ENCODE measurements at regions not wholly inside any gene's neighbourhood (a gene's known extent, or its start where the extent isn't known, plus 50 kb on each side); places are given as distances from the start of the nearest gene placed in this dataset.

DNA sequence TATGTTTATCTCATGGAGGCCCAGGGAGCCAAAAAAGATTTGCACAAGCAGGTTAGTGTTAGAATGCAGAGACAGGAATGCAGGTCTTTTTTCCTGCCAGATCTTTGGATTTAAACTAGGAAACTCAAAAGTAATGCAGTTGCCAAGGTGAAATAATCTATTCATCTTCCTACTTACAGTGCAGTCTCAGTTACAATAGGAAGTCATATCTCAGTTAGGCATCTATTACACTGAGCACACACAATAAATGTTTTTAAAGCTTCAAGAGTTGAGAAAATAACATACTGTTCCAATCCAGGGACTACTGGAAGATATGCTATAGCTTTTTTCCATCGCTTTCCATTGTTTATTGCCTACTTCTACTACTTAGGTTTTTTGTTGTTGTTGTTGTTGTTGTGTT lies 279.3 kb upstream of the E2F7 start:
- Histone ChIP-seq H3K9me3 (ENCODE audit: control insufficient read depth in 2 of 2, insufficient read depth in 1 of 2, low read depth in 1 of 2, low read length in 1 of 2) (no peaks in the 10 kb centered on the region), H3K4me1 (ENCODE audit: control insufficient read depth in 3 of 3, insufficient read depth in 2 of 3, low read depth in 1 of 3, low read length in 2 of 3) (peaks cover 0 to 13% (median 0%) of the 10 kb centered on the region in 3 donors), H3K4me3 (ENCODE audit: low read depth in 1 of 3, low read length in 3 of 3) (no peak overlapping the region), H3K36me3 (ENCODE audit: control insufficient read depth in 3 of 3, insufficient read depth in 2 of 3, low read depth in 1 of 3, low read length in 3 of 3) (no peaks in the 10 kb centered on the region), H3K27me3 (ENCODE audit: control insufficient read depth in 3 of 3, insufficient read depth in 3 of 3, low read length in 3 of 3) (no peaks in the 10 kb centered on the region), H3K27ac (ENCODE audit: low read depth in 1 of 3, low read length in 2 of 3) (no peak overlapping the region)
- WGBS, 3 donors, result 34 to 80% (median 78%) methylated on average over 1 of the region's 1 CpG
- DNase-seq (no peak), FAIRE-seq (no peak)

DNA sequence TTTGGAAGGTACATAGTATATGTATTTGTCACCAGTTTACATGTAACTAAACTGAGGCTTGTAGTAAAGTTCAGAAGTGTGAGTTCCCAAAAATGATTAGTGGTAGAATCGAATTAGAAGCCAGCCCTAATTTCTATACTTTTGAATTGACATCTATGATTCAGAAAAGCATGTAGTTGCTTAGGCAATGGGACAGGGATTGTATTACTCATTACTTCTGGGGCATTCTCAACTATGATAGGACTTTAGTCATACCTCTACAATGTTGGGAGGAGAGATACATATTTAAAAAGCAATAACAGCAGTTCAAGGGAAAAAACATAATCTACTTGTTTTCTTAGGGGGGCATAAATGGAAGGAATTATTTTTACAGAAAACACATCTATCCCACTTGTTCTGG lies 277.9 kb upstream of the E2F7 start:
- Histone ChIP-seq H3K9me3 (ENCODE audit: control insufficient read depth in 2 of 2, insufficient read depth in 1 of 2, low read depth in 1 of 2, low read length in 1 of 2) (no peaks in the 10 kb centered on the region), H3K36me3 (ENCODE audit: control insufficient read depth in 3 of 3, insufficient read depth in 2 of 3, low read depth in 1 of 3, low read length in 3 of 3) (no peaks in the 10 kb centered on the region), H3K4me1 (ENCODE audit: control insufficient read depth in 3 of 3, insufficient read depth in 2 of 3, low read depth in 1 of 3, low read length in 2 of 3) (peaks cover 0 to 10% (median 0%) of the 10 kb centered on the region in 3 donors), H3K4me3 (ENCODE audit: low read depth in 1 of 3, low read length in 3 of 3) (no peak overlapping the region), H3K27ac (ENCODE audit: low read depth in 1 of 3, low read length in 2 of 3) (no peak overlapping the region), H3K27me3 (ENCODE audit: control insufficient read depth in 3 of 3, insufficient read depth in 3 of 3, low read length in 3 of 3) (no peaks in the 10 kb centered on the region)
- WGBS, 3 donors, result 56 to 78% (median 75%) methylated on average over 1 of the region's 1 CpG
- DNase-seq, result no peak
- no peak for FAIRE-seq

GRCh38 chr12:77342253-77342652 lies 276.9 kb upstream of the E2F7 start:
- Histone ChIP-seq H3K4me1 (ENCODE audit: control insufficient read depth in 3 of 3, insufficient read depth in 2 of 3, low read depth in 1 of 3, low read length in 2 of 3) (peaks cover 0 to 18% (median 0%) of the 10 kb centered on the region in 3 donors), H3K4me3 (ENCODE audit: low read depth in 1 of 3, low read length in 3 of 3) (no peak overlapping the region), H3K27me3 (ENCODE audit: control insufficient read depth in 3 of 3, insufficient read depth in 3 of 3, low read length in 3 of 3) (no peaks in the 10 kb centered on the region), H3K9me3 (ENCODE audit: control insufficient read depth in 2 of 2, insufficient read depth in 1 of 2, low read depth in 1 of 2, low read length in 1 of 2) (no peaks in the 10 kb centered on the region), H3K27ac (ENCODE audit: low read depth in 1 of 3, low read length in 2 of 3) (no peak overlapping the region), H3K36me3 (ENCODE audit: control insufficient read depth in 3 of 3, insufficient read depth in 2 of 3, low read depth in 1 of 3, low read length in 3 of 3) (no peaks in the 10 kb centered on the region)
- no peak for FAIRE-seq
- no peak for DNase-seq
- 25 to 48% (median 27%) methylated on average over 2 of the region's 2 CpGs for WGBS, 3 donors

- Histone ChIP-seq H3K4me1 (ENCODE audit: control insufficient read depth in 3 of 3, insufficient read depth in 2 of 3, low read depth in 1 of 3, low read length in 2 of 3) (peaks cover 0 to 32% (median 0%) of the 10 kb centered on the region in 3 donors), H3K27ac (ENCODE audit: low read depth in 1 of 3, low read length in 2 of 3) (no peak overlapping the region), H3K9me3 (ENCODE audit: control insufficient read depth in 2 of 2, insufficient read depth in 1 of 2, low read depth in 1 of 2, low read length in 1 of 2) (no peaks in the 10 kb centered on the region), H3K4me3 (ENCODE audit: low read depth in 1 of 3, low read length in 3 of 3) (no peak overlapping the region), H3K27me3 (ENCODE audit: control insufficient read depth in 3 of 3, insufficient read depth in 3 of 3, low read length in 3 of 3) (no peaks in the 10 kb centered on the region), H3K36me3 (ENCODE audit: control insufficient read depth in 3 of 3, insufficient read depth in 2 of 3, low read depth in 1 of 3, low read length in 3 of 3) (no peaks in the 10 kb centered on the region)
- DNase-seq (no peak), FAIRE-seq (no peak)
- WGBS, 3 donors, result 93 to 97% (median 94%) methylated on average over 1 of the region's 1 CpG
Observed at GRCh38 chr12:77339610-77340009, 274.2 kb upstream of the E2F7 start.

DNA sequence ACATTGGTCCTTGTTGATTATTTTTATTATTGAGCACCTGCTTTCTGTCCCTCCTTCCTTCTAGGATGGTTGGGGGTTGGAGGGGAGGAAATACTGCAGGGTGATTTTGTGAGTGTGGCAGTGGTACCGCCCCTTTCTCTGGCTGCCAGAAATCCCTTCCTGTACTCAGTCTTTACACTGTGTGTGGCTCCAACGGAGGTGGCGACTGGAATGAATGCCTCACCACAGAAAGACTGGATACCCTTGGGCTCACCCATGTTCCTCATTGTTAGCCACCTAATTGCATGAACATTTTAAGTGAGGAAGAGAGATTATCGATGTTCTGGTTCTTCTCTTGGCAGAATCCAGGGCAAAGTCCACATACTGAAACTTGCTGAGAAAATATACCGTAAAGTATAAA lies 272.0 kb upstream of the E2F7 start:
- H3K4me3 ChIP-seq (ENCODE audit: low read depth in 1 of 3, low read length in 3 of 3), result no peak overlapping the region
- H3K9me3 ChIP-seq (ENCODE audit: control insufficient read depth in 2 of 2, insufficient read depth in 1 of 2, low read depth in 1 of 2, low read length in 1 of 2), result no peaks in the 10 kb centered on the region
- no peaks in the 10 kb centered on the region for H3K36me3 ChIP-seq (ENCODE audit: control insufficient read depth in 3 of 3, insufficient read depth in 2 of 3, low read depth in 1 of 3, low read length in 3 of 3)
- H3K27ac ChIP-seq (ENCODE audit: low read depth in 1 of 3, low read length in 2 of 3), result peak overlapping the region in 1 of 3 donors; percentile 21
- H3K4me1 ChIP-seq (ENCODE audit: control insufficient read depth in 3 of 3, insufficient read depth in 2 of 3, low read depth in 1 of 3, low read length in 2 of 3), result peaks cover 0 to 27% (median 0%) of the 10 kb centered on the region in 3 donors
- FAIRE-seq, result no peak
- 38 to 59% (median 55%) methylated on average over 5 of the region's 5 CpGs for WGBS, 3 donors
- DNase-seq, result peak in 1 of 2 donors; percentile 57
- no peaks in the 10 kb centered on the region for H3K27me3 ChIP-seq (ENCODE audit: control insufficient read depth in 3 of 3, insufficient read depth in 3 of 3, low read length in 3 of 3)

GRCh38 chr12:77334806-77335205 lies 269.4 kb upstream of the E2F7 start:
- peak in 1 of 2 donors; percentile 51 for DNase-seq
- Histone ChIP-seq H3K27ac (ENCODE audit: low read depth in 1 of 3, low read length in 2 of 3) (no peak overlapping the region), H3K27me3 (ENCODE audit: control insufficient read depth in 3 of 3, insufficient read depth in 3 of 3, low read length in 3 of 3) (no peaks in the 10 kb centered on the region), H3K4me3 (ENCODE audit: low read depth in 1 of 3, low read length in 3 of 3) (no peak overlapping the region), H3K9me3 (ENCODE audit: control insufficient read depth in 2 of 2, insufficient read depth in 1 of 2, low read depth in 1 of 2, low read length in 1 of 2) (no peaks in the 10 kb centered on the region), H3K4me1 (ENCODE audit: control insufficient read depth in 3 of 3, insufficient read depth in 2 of 3, low read depth in 1 of 3, low read length in 2 of 3) (peaks cover 0 to 23% (median 0%) of the 10 kb centered on the region in 3 donors), H3K36me3 (ENCODE audit: control insufficient read depth in 3 of 3, insufficient read depth in 2 of 3, low read depth in 1 of 3, low read length in 3 of 3) (no peaks in the 10 kb centered on the region)
- WGBS, 3 donors, result 20 to 64% (median 45%) methylated on average over 2 of the region's 2 CpGs
- FAIRE-seq, result no peak

DNA sequence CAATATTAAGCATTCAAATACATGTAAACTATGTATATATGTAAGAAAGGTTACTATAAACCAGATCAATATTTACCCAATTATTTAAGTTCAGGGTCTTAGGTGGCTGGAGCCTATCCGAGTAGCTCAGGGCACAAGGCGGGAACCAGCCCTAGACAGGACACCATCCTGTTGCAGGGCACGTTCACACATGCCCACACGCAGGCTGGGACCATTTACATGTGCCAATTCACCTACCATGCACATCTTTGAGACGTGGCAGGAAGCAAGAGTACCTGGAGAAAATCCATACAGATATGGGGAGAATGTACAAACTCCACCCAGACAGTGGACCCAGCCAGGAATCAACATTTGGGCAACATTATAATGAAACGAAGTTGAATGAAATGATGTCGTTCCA lies 263.0 kb upstream of the E2F7 start:
- no peak for DNase-seq
- no peaks in the 10 kb centered on the region for H3K4me1 ChIP-seq (ENCODE audit: control insufficient read depth in 3 of 3, insufficient read depth in 2 of 3, low read depth in 1 of 3, low read length in 2 of 3)
- no peaks in the 10 kb centered on the region for H3K36me3 ChIP-seq (ENCODE audit: control insufficient read depth in 3 of 3, insufficient read depth in 2 of 3, low read depth in 1 of 3, low read length in 3 of 3)
- H3K9me3 ChIP-seq (ENCODE audit: control insufficient read depth in 2 of 2, insufficient read depth in 1 of 2, low read depth in 1 of 2, low read length in 1 of 2), result no peaks in the 10 kb centered on the region
- peaks cover 0 to 6% (median 5%) of the 10 kb centered on the region in 3 donors for H3K27me3 ChIP-seq (ENCODE audit: control insufficient read depth in 3 of 3, insufficient read depth in 3 of 3, low read length in 3 of 3)
- 80 to 86% (median 83%) methylated on average over 7 of the region's 7 CpGs for WGBS, 3 donors
- no peak overlapping the region for H3K4me3 ChIP-seq (ENCODE audit: low read depth in 1 of 3, low read length in 3 of 3)
- no peak overlapping the region for H3K27ac ChIP-seq (ENCODE audit: low read depth in 1 of 3, low read length in 2 of 3)
- no peak for FAIRE-seq

- 6 to 8% (median 7%) methylated on average over 29 to 30 of the region's 30 CpGs for WGBS, 3 donors
- Histone ChIP-seq H3K9me3 (ENCODE audit: control insufficient read depth in 2 of 2, insufficient read depth in 1 of 2, low read depth in 1 of 2, low read length in 1 of 2) (no peaks in the 10 kb centered on the region), H3K4me1 (ENCODE audit: control insufficient read depth in 3 of 3, insufficient read depth in 2 of 3, low read depth in 1 of 3, low read length in 2 of 3) (no peaks in the 10 kb centered on the region), H3K4me3 (ENCODE audit: low read depth in 1 of 3, low read length in 3 of 3) (peak overlapping the region in 2 of 3 donors; percentile 44 to 65), H3K27ac (ENCODE audit: low read depth in 1 of 3, low read length in 2 of 3) (no peak overlapping the region), H3K36me3 (ENCODE audit: control insufficient read depth in 3 of 3, insufficient read depth in 2 of 3, low read depth in 1 of 3, low read length in 3 of 3) (no peaks in the 10 kb centered on the region), H3K27me3 (ENCODE audit: control insufficient read depth in 3 of 3, insufficient read depth in 3 of 3, low read length in 3 of 3) (peaks cover 0 to 6% (median 5%) of the 10 kb centered on the region in 3 donors)
- DNase-seq, result peak in 1 of 2 donors; percentile 35
- FAIRE-seq, result no peak
Observed at GRCh38 chr12:77325511-77326236, 260.3 kb upstream of the E2F7 start.
